Suppressor macrophage treated with lipopolysaccharide for 4 hours (primary cell): ENCODE measurements at regions not wholly inside any gene's neighbourhood (a gene's known extent, or its start where the extent isn't known, plus 50 kb on each side); places are given as distances from the start of the nearest gene placed in this dataset.

Experiments
- DNase-seq: peaks from one replicate; pipeline ENCODE4 v3.0.0-alpha.2; 2020

GRCh38 chr14:61847861-61848260 is 85.6 kb downstream of the SNAPC1 start:
- no peak for DNase-seq

GRCh38 chr14:61854898-61855297 is 92.7 kb downstream of the SNAPC1 start:
- no peak for DNase-seq

GRCh38 chr14:61860294-61860918 is 98.2 kb downstream of the SNAPC1 start:
- DNase-seq, result peak; percentile 75

- no peak for DNase-seq
Measured at GRCh38 chr14:61861320-61861865, 99.2 kb downstream of the SNAPC1 start.

- no peak for DNase-seq
Measured at GRCh38 chr14:61864329-61864898, 102.2 kb downstream of the SNAPC1 start.

- peak; percentile 81 for DNase-seq
Measured at GRCh38 chr14:61866932-61867920, 105.0 kb downstream of the SNAPC1 start.

- peak; percentile 14 for DNase-seq
Measured at GRCh38 chr14:61868846-61869245, 106.6 kb downstream of the SNAPC1 start.

GRCh38 chr14:61870163-61870562 is 107.9 kb downstream of the SNAPC1 start:
- no peak for DNase-seq

- no peak for DNase-seq
Measured at GRCh38 chr14:61872452-61872851, 110.2 kb downstream of the SNAPC1 start.

GRCh38 chr14:61875483-61875882 is 113.3 kb downstream of the SNAPC1 start:
- no peak for DNase-seq

- no peak for DNase-seq
Measured at GRCh38 chr14:61876362-61877034, 114.3 kb downstream of the SNAPC1 start.

GRCh38 chr14:61877035-61877390 is 114.8 kb downstream of the SNAPC1 start:
- no peak for DNase-seq

- no peak for DNase-seq
Measured at GRCh38 chr14:61877768-61878167, 115.5 kb downstream of the SNAPC1 start.

- DNase-seq, result no peak
Measured at GRCh38 chr14:61878931-61879330, 116.7 kb downstream of the SNAPC1 start.

- DNase-seq, result no peak
Measured at GRCh38 chr14:61881046-61881445, 118.8 kb downstream of the SNAPC1 start.

- no peak for DNase-seq
Measured at GRCh38 chr14:61884711-61885110, 122.5 kb downstream of the SNAPC1 start.

GRCh38 chr14:61885203-61885961 is 123.2 kb downstream of the SNAPC1 start:
- no peak for DNase-seq

- no peak for DNase-seq
Measured at GRCh38 chr14:61887628-61888027, 125.4 kb downstream of the SNAPC1 start.

GRCh38 chr14:61889914-61890351 is 127.7 kb downstream of the SNAPC1 start:
- peak; percentile 85 for DNase-seq

GRCh38 chr14:61891170-61891569 is 128.9 kb downstream of the SNAPC1 start:
- DNase-seq, result no peak

- DNase-seq, result no peak
Measured at GRCh38 chr14:61891810-61892209, 129.6 kb downstream of the SNAPC1 start.

- DNase-seq, result no peak
Measured at GRCh38 chr14:61893371-61893940, 131.2 kb downstream of the SNAPC1 start.
